ENCODE measurements at regions not wholly inside any gene's neighbourhood (a gene's known extent, or its start where the extent isn't known, plus 50 kb on each side); places are given as distances from the start of the nearest gene placed in this dataset.
A peak's percentile ranks its signal among the peaks of the same experiment; 100 is the strongest.

- Histone ChIP-seq H3K36me3 (ENCODE audit: control insufficient read depth in 2 of 4, insufficient read depth in 4 of 4, low read length in 3 of 4) (no peaks in the 10 kb centered on the region), H3K4me2 (ENCODE audit: insufficient read depth in 1 of 2, low read depth in 2 of 2, low read length in 2 of 2) (no peak overlapping the region), H3K23ac (ENCODE audit: insufficient read length) (no peak overlapping the region), H2BK15ac (ENCODE audit: low read length) (no peak overlapping the region), H4K5ac (ENCODE audit: insufficient read length, low read depth, low read length) (no peak overlapping the region), H3K4ac (replicated peaks; ENCODE audit: insufficient read length, low read depth, low read length) (no peak overlapping the region), H4K91ac (replicated peaks; ENCODE audit: insufficient read length, low read length) (no peak overlapping the region), H2BK5ac (ENCODE audit: low read depth, low read length) (no peak overlapping the region), H2AFZ (ENCODE audit: low read length) (no peak overlapping the region), H3K4me1 (replicated peaks in 1 of 4; ENCODE audit: control insufficient read depth in 3 of 4, insufficient read depth in 4 of 4, low read length in 3 of 4) (no peaks in the 10 kb centered on the region), H3K18ac (ENCODE audit: extremely low read depth, low read length) (no peak overlapping the region), H4K20me1 (replicated peaks in 1 of 2; ENCODE audit: control insufficient read depth in 1 of 2, insufficient read depth in 2 of 2, low read length in 2 of 2) (no peaks in the 10 kb centered on the region), H3K14ac (ENCODE audit: insufficient read length) (no peak overlapping the region), H3K23me2 (ENCODE audit: low read depth, low read length) (no peaks in the 10 kb centered on the region), H3K79me1 (ENCODE audit: low read depth, low read length) (no peaks in the 10 kb centered on the region), H2BK120ac (replicated peaks; ENCODE audit: low read depth, low read length) (no peak overlapping the region), H2BK12ac (ENCODE audit: low read depth, low read length) (no peak overlapping the region), H3K56ac (replicated peaks; ENCODE audit: insufficient read length, low read depth, low read length) (no peak overlapping the region), H3K9me3 (ENCODE audit: insufficient read depth in 2 of 2, low read depth in 1 of 2, low read length in 1 of 2) (no peaks in the 10 kb centered on the region), H3K79me2 (ENCODE audit: control insufficient read depth in 1 of 2, insufficient read depth in 2 of 2, low read length in 2 of 2) (no peaks in the 10 kb centered on the region), H2AK5ac (ENCODE audit: low read depth, low read length) (no peak overlapping the region), H3K4me3 (ENCODE audit: extremely low read depth in 1 of 4, insufficient read depth in 2 of 4, low read depth in 3 of 4, low read length in 4 of 4) (no peak overlapping the region), H3K9ac (replicated peaks in 1 of 4; ENCODE audit: extremely low read depth in 1 of 4, low read depth in 3 of 4, low read length in 3 of 4) (no peak overlapping the region), H2BK20ac (ENCODE audit: low read length) (no peak overlapping the region), H3K27ac (ENCODE audit: low read depth, low read length) (no peak overlapping the region), H4K8ac (ENCODE audit: extremely low read depth, insufficient read depth, low read length) (no peak overlapping the region), H3K27me3 (replicated peaks in 1 of 4; ENCODE audit: control insufficient read depth in 3 of 4, extremely low read depth in 1 of 4, insufficient read depth in 3 of 4, low read length in 3 of 4) (no peaks in the 10 kb centered on the region)
- POLR2A ChIA-PET (ENCODE audit: partially characterized antibody), result no interaction called here
- DNase-seq (ENCODE audit: low read depth in 1 of 2, low spot score in 2 of 2) (peak in 1 of 2 experiments; percentile 7), FAIRE-seq (no peak)
- WGBS, 2 experiments (ENCODE audit: extremely low coverage in 1 of 2, insufficient coverage in 1 of 2, insufficient read length in 1 of 2, insufficient replicate concordance in 2 of 2, low coverage in 1 of 2, low lambda C conversion rate in 2 of 2, missing lambda C conversion rate in 1 of 2), result 88% methylated on average over 1 of the region's 1 CpG; no CpG with 5 or more reads in 1 of the 2 experiments
- CTCF ChIA-PET (ENCODE audit: partially characterized antibody), result no interaction called here
- TF ChIP-seq SIRT6 (IDR thresholded peaks at IDR 0.05; ENCODE audit: low read length) (no peak), CTCF (IDR thresholded peaks at IDR 0.05; ENCODE audit: control extremely low read depth in 1 of 3, insufficient read depth in 1 of 3, low read depth in 1 of 3, low read length in 3 of 3) (no peak), PHF8 (conservative IDR thresholded peaks at IDR 0.05; ENCODE audit: low read depth, low read length) (no peak), BCL11A (IDR thresholded peaks at IDR 0.05; ENCODE audit: low read depth in 2 of 2, low read length in 2 of 2) (no peak), CHD1 (IDR thresholded peaks at IDR 0.05; ENCODE audit: low read depth, low read length) (no peak), ZNF274 (IDR thresholded peaks at IDR 0.05; ENCODE audit: borderline replicate concordance, extremely low read depth, low read length) (no peak), EGR1 (IDR thresholded peaks at IDR 0.05; ENCODE audit: borderline replicate concordance, low read depth, low read length) (no peak), SP2 (IDR thresholded peaks at IDR 0.05; ENCODE audit: low read length) (no peak), JUN (IDR thresholded peaks at IDR 0.05; ENCODE audit: low read depth, low read length) (no peak), POLR2AphosphoS5 (IDR thresholded peaks at IDR 0.05; ENCODE audit: low read depth, low read length) (no peak), RNF2 (IDR thresholded peaks at IDR 0.05; ENCODE audit: borderline replicate concordance, low read depth, low read length, missing control alignments, poor library complexity, severe bottlenecking) (no peak), RBBP5 (IDR thresholded peaks at IDR 0.05; ENCODE audit: borderline replicate concordance, low read depth, low read length) (no peak), HDAC6 (IDR thresholded peaks at IDR 0.05; ENCODE audit: low read depth, low read length) (no peak)
Observed at GRCh38 chr9:28234894-28235277, 661.6 kb upstream of the C9orf72 start.
